NCI-H69 (cell line): ENCODE measurements at regions not wholly inside any gene's neighbourhood (a gene's known extent, or its start where the extent isn't known, plus 50 kb on each side); places are given as distances from the start of the nearest gene placed in this dataset.

Experiments used
- DNase-seq: peaks from one replicate; lab custom pipeline; 2025; lab: John Stamatoyannopoulos, UW

- DNase-seq, result no peak
These were observed 177.7 kb upstream of the RAB4A start for GRCh38 chr1:229093238-229093540.

GRCh38 chr1:229093609-229094336 is 177.1 kb upstream of the RAB4A start:
- DNase-seq, result no peak

GRCh38 chr1:229094476-229095311 is 176.2 kb upstream of the RAB4A start:
- no peak for DNase-seq

GRCh38 chr1:229095325-229095724 is 175.6 kb upstream of the RAB4A start:
- DNase-seq, result no peak

GRCh38 chr1:229097356-229097755 is 173.6 kb upstream of the RAB4A start:
- DNase-seq, result no peak

GRCh38 chr1:229098361-229098760 is 172.6 kb upstream of the RAB4A start:
- DNase-seq, result no peak

- no peak for DNase-seq
These were observed 171.9 kb upstream of the RAB4A start for GRCh38 chr1:229098903-229099578.

- DNase-seq, result peak; percentile 79
These were observed 169.7 kb upstream of the RAB4A start for GRCh38 chr1:229101011-229101871.

GRCh38 chr1:229102741-229103391 is 168.0 kb upstream of the RAB4A start:
- no peak for DNase-seq

GRCh38 chr1:229104654-229105053 is 166.3 kb upstream of the RAB4A start:
- DNase-seq, result no peak

- DNase-seq, result no peak
These were observed 165.8 kb upstream of the RAB4A start for GRCh38 chr1:229105109-229105508.

GRCh38 chr1:229105822-229106525 is 164.9 kb upstream of the RAB4A start:
- DNase-seq, result no peak

- no peak for DNase-seq
These were observed 164.3 kb upstream of the RAB4A start for GRCh38 chr1:229106526-229107125.

GRCh38 chr1:229107304-229107815 is 163.6 kb upstream of the RAB4A start:
- DNase-seq, result no peak

- no peak for DNase-seq
These were observed 162.9 kb upstream of the RAB4A start for GRCh38 chr1:229107972-229108371.

- DNase-seq, result peak; percentile 22
These were observed 162.2 kb upstream of the RAB4A start for GRCh38 chr1:229108598-229109201.

- no peak for DNase-seq
These were observed 161.6 kb upstream of the RAB4A start for GRCh38 chr1:229109320-229109761.

GRCh38 chr1:229110986-229111385 is 159.9 kb upstream of the RAB4A start:
- DNase-seq, result no peak

- DNase-seq, result no peak
These were observed 159.1 kb upstream of the RAB4A start for GRCh38 chr1:229111703-229112319.
